IMR-90 (cell line): ENCODE measurements at regions not wholly inside any gene's neighbourhood (a gene's known extent, or its start where the extent isn't known, plus 50 kb on each side); places are given as distances from the start of the nearest gene placed in this dataset.

Experiments
- ATAC-seq: fragments of 200-7000 bp; cut with Tn5 transposase; 2 replicates; pipeline ENCODE4 v1.9.1; 2020; ENCODE audit warnings: low read depth, mild to moderate bottlenecking, moderate library complexity
- BruUV-seq: library from RNA; stranded (reverse); fragments of 400-500 nt; replicated peaks from 2 replicates; lab custom pipeline; 2021; lab: Mats Ljungman, UMichigan
- CTCF ChIA-PET: fragments of 300-600 bp; formaldehyde crosslinking; extraction: SDS; loops from one replicate; lab custom pipeline; 2021; ENCODE audit warnings: antibody characterized with exemption; lab: Yijun Ruan, JAX
- POLR2A ChIA-PET: fragments of 300-600 bp; sonication (Branson Sonifier 250); formaldehyde crosslinking; loops from one replicate; lab custom pipeline; 2022; ENCODE audit warnings: antibody characterized with exemption; ENCODE audit not compliant: unreplicated experiment; lab: Charles Lee
- DNase-seq: peaks from one replicate; pipeline ENCODE4 v3.0.0; 2013
- H2AFZ ChIP-seq: replicated peaks from 2 replicates; pipeline ENCODE3; 2013; ENCODE audit warnings: low read length, mild to moderate bottlenecking; ENCODE audit not compliant: poor library complexity
- H2AK5ac ChIP-seq: 2 replicates; pipeline ENCODE4 v1.6.1; 2013; ENCODE audit warnings: low read depth, low read length, inconsistent platforms
- H2AK9ac ChIP-seq: replicated peaks from 2 replicates; pipeline ENCODE3; 2013; ENCODE audit warnings: mild to moderate bottlenecking, low read depth, low read length, moderate library complexity; ENCODE audit not compliant: poor library complexity
- H2BK120ac ChIP-seq: 2 replicates; pipeline ENCODE4 v1.6.1; 2013; ENCODE audit warnings: low read depth, low read length, inconsistent platforms
- H2BK15ac ChIP-seq: 3 replicates; pipeline ENCODE4 v1.6.1; 2013; ENCODE audit warnings: low read depth, low read length, inconsistent platforms
- H2BK20ac ChIP-seq: 2 replicates; pipeline ENCODE4 v1.6.1; 2013; ENCODE audit warnings: low read depth, mild to moderate bottlenecking, inconsistent platforms, low read length, moderate library complexity
- H2BK5ac ChIP-seq: 2 replicates; pipeline ENCODE4 v1.6.1; 2013; ENCODE audit warnings: mild to moderate bottlenecking, low read depth, low read length, inconsistent platforms; ENCODE audit not compliant: poor library complexity, severe bottlenecking
- H3K14ac ChIP-seq: replicated peaks from 2 replicates; pipeline ENCODE4 v1.6.1; 2013; ENCODE audit warnings: low read depth, low read length, inconsistent platforms
- H3K18ac ChIP-seq: 2 replicates; pipeline ENCODE4 v1.6.1; 2013; ENCODE audit warnings: low read depth, low read length, control low read depth
- H3K23ac ChIP-seq: 2 replicates; pipeline ENCODE4 v1.6.1; 2013; ENCODE audit warnings: low read depth, low read length, inconsistent platforms
- H3K27ac ChIP-seq: 2 replicates; pipeline ENCODE4 v1.5.1; 2013; ENCODE audit warnings: mild to moderate bottlenecking, control low read depth, low read length; ENCODE audit not compliant: insufficient read depth
- H3K27me3 ChIP-seq: 2 replicates; pipeline ENCODE4 v1.6.1; 2013; ENCODE audit warnings: low read length; ENCODE audit not compliant: control insufficient read depth, insufficient read depth
- H3K36me3 ChIP-seq: 2 replicates; pipeline ENCODE4 v1.6.1; 2013; ENCODE audit warnings: low read length, mixed read lengths; ENCODE audit not compliant: control insufficient read depth, insufficient read depth
- H3K4ac ChIP-seq: 2 replicates; pipeline ENCODE4 v1.6.1; 2013; ENCODE audit warnings: low read depth, low read length, inconsistent platforms
- H3K4me1 ChIP-seq: 2 replicates; pipeline ENCODE4 v1.6.1; 2013; ENCODE audit warnings: low read length, mixed read lengths; ENCODE audit not compliant: control insufficient read depth, insufficient read depth
- H3K4me2 ChIP-seq: 2 replicates; pipeline ENCODE4 v1.6.1; 2013; ENCODE audit warnings: low read depth, mild to moderate bottlenecking, control low read depth, low read length, moderate library complexity
- H3K4me3 ChIP-seq: 2 replicates; pipeline ENCODE4 v1.5.1; 2013; ENCODE audit warnings: low read depth, mild to moderate bottlenecking, control low read depth, low read length, moderate library complexity; ENCODE audit not compliant: insufficient read depth
- H3K56ac ChIP-seq: 2 replicates; pipeline ENCODE4 v1.6.1; 2013; ENCODE audit warnings: low read length, inconsistent platforms; ENCODE audit not compliant: insufficient read depth; ENCODE audit errors: extremely low read depth
- H3K79me1 ChIP-seq, 2 experiments: 2 replicates each; pipeline ENCODE4 v1.6.1; 2013; ENCODE audit warnings: low read length in 2 of 2, inconsistent platforms in 1 of 2, low read depth in 1 of 2
- H3K9ac ChIP-seq: 2 replicates; pipeline ENCODE4 v1.6.1; 2013; ENCODE audit warnings: low read depth, low read length, control low read depth
- H3K9me1 ChIP-seq: 2 replicates; pipeline ENCODE4 v1.6.1; 2013; ENCODE audit warnings: low read length, inconsistent platforms; ENCODE audit not compliant: insufficient read depth
- H3K9me3 ChIP-seq: 2 replicates; pipeline ENCODE4 v1.6.1; 2013; ENCODE audit warnings: low read length; ENCODE audit not compliant: control insufficient read depth, insufficient read depth
- H4K20me1 ChIP-seq: 2 replicates; pipeline ENCODE4 v1.6.1; 2013; ENCODE audit warnings: low read length, inconsistent platforms; ENCODE audit not compliant: insufficient read depth
- H4K5ac ChIP-seq: 2 replicates; pipeline ENCODE4 v1.6.1; 2013; ENCODE audit warnings: mild to moderate bottlenecking, low read depth, low read length, control low read depth
- H4K8ac ChIP-seq, 2 experiments: 2 replicates each; pipeline ENCODE4 v1.6.1; 2013; ENCODE audit warnings: low read depth in 2 of 2, low read length in 2 of 2, control low read depth in 1 of 2, inconsistent platforms in 1 of 2
- H4K91ac ChIP-seq: 2 replicates; pipeline ENCODE4 v1.6.1; 2013; ENCODE audit warnings: low read depth, low read length, inconsistent platforms; ENCODE audit not compliant: insufficient read depth
- RAD21 ChIP-seq: IDR thresholded peaks from 2 replicates; pipeline ENCODE4 v1.6.1; 2012; ENCODE audit warnings: low read length, improper control_type of control experiment
- WGBS, 2 experiments: methylation state at CpG; one replicate each; pipeline versions ENCODE4 v1.1.5 to v1.1.7; 2013; ENCODE audit warnings: missing lambda C conversion rate in 2 of 2; ENCODE audit not compliant: insufficient read length in 1 of 2; ENCODE audit errors: extremely low coverage in 2 of 2; 5-methylcytosine and 5-hydroxymethylcytosine counted together
- dilution Hi-C: fragments of 300-500 bp; cut with HindIII; formaldehyde crosslinking; loops from one replicate; pipeline ENCODE4 v1.14.3; 2018; ENCODE audit warnings: low sequenced_read_pairs; ENCODE audit not compliant: unreplicated experiment
- in situ Hi-C: fragments of 300-500 bp; cut with MboI; formaldehyde crosslinking; loops from 3 replicates; pipeline ENCODE4 v1.14.3; 2019; ENCODE audit warnings: low sequenced_read_pairs, inconsistent platforms, mixed read lengths
- intact Hi-C: fragments of 100-400 bp; cut with micrococcal nuclease; formaldehyde crosslinking; loops from 2 replicates; pipeline ENCODE4 v1.10.0; 2022

DNA sequence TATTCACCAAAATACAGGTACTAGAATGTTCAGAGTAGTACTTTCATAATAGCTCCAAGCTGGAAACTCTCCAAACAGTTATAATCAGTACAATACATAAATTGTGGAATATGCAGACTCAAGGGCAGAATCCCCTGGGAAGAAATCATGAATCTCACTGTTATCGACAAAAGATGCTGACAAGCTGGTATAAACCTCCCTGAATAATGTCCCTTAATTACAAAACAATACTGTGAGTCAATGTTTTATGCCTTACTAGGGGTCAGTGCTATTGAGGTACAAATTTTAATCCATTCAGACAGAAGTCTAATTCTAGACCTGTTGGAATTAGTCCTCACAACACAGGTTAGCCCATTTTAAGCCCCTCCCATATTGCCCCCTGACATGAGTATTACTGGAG, 532.3 kb downstream of the DTWD2 start:
- no peak overlapping the region for H2BK120ac ChIP-seq
- TF ChIP-seq RAD21 = no peak
- no peaks in the 10 kb centered on the region for H3K4me1 ChIP-seq
- no peak overlapping the region for H4K8ac ChIP-seq
- no peaks in the 10 kb centered on the region for H3K27me3 ChIP-seq
- ATAC-seq (no peak), DNase-seq (no peak)
- peaks cover 5% of the 10 kb centered on the region; the same call in 1 of the 2 replicates for H3K9me3 ChIP-seq
- no peak overlapping the region for H2AK9ac ChIP-seq
- POLR2A ChIA-PET = no interaction called here
- no peak overlapping the region for H3K4ac ChIP-seq
- BruUV-seq = no TSS peak
- no peak overlapping the region for H4K91ac ChIP-seq
- no peaks in the 10 kb centered on the region for H3K9me1 ChIP-seq
- H3K23ac ChIP-seq = no peak overlapping the region
- in situ Hi-C loops (no loop called here), dilution Hi-C loops (no loop called here), intact Hi-C loops (no loop called here)
- no peak overlapping the region for H3K4me2 ChIP-seq
- no peak overlapping the region for H3K4me3 ChIP-seq
- H3K9ac ChIP-seq = no peak overlapping the region
- H2BK15ac ChIP-seq = no peak overlapping the region
- H3K56ac ChIP-seq = no peak overlapping the region
- no peak overlapping the region for H2BK5ac ChIP-seq
- no peaks in the 10 kb centered on the region for H3K79me1 ChIP-seq
- CTCF ChIA-PET = no interaction called here
- no peaks in the 10 kb centered on the region for H4K20me1 ChIP-seq
- H3K27ac ChIP-seq = no peak overlapping the region
- WGBS, 2 experiments = no CpG with 5 or more reads among the region's 1 CpG
- H3K14ac ChIP-seq = no peak overlapping the region
- H2BK20ac ChIP-seq = no peak overlapping the region
- H2AK5ac ChIP-seq = no peak overlapping the region
- H3K18ac ChIP-seq = no peak overlapping the region
- no peak overlapping the region for H4K5ac ChIP-seq
- H3K36me3 ChIP-seq = no peaks in the 10 kb centered on the region
- no peak overlapping the region for H2AFZ ChIP-seq
